Tibial artery (tissue), 4 donors: ENCODE measurements at regions not wholly inside any gene's neighbourhood (a gene's known extent, or its start where the extent isn't known, plus 50 kb on each side); places are given as distances from the start of the nearest gene placed in this dataset.

Source experiments
- DNase-seq, 2 donors: peaks; one replicate each; pipeline ENCODE4 v3.0.0-alpha.2; 2019
- H3K27ac ChIP-seq, 2 donors: fragments of 200-600 bp; sonication (generic) in 1 of 2; 1 replicate in 1 of 2; 2 replicates in 1 of 2; pipeline ENCODE4 v1.5.1; 2018 to 2019; ENCODE audit warnings: mild to moderate bottlenecking in 1 of 2
- H3K27me3 ChIP-seq, 2 donors: fragments of 200-600 bp; sonication (generic) in 1 of 2; one replicate each; pipeline versions ENCODE4 v1.5.1 to v1.6.0; 2016 to 2019
- H3K36me3 ChIP-seq, 3 donors: fragments of 200-600 bp; sonication (generic) in 2 of 3; one replicate each; pipeline ENCODE4 v1.5.1; 2016 to 2019; ENCODE audit warnings: mild to moderate bottlenecking in 2 of 3
- H3K4me1 ChIP-seq, 4 donors: fragments of 200-600 bp; sonication (generic) in 2 of 4; 1 replicate in 3 of 4; 2 replicates in 1 of 4; pipeline ENCODE4 v1.5.1; 2016 to 2019
- H3K4me3 ChIP-seq, 2 donors: fragments of 200-600 bp; sonication (generic) in 1 of 2; 1 replicate in 1 of 2; 2 replicates in 1 of 2; pipeline ENCODE4 v1.5.1; 2018 to 2019; ENCODE audit warnings: mild to moderate bottlenecking in 2 of 2
- H3K9me3 ChIP-seq, 3 donors: fragments of 200-600 bp; sonication (generic) in 1 of 3; one replicate each; pipeline ENCODE4 v1.5.1; 2016 to 2019
- CTCF ChIP-seq, 2 experiments: fragments of 200-600 bp in 1 of 2; fragments of 450-650 bp in 1 of 2; IDR thresholded peaks; one replicate each; pipeline ENCODE4 v1.5.1; 2017 to 2019; ENCODE audit warnings: antibody characterized with exemption in 2 of 2, mild to moderate bottlenecking in 1 of 2, moderate library complexity in 1 of 2
- intact Hi-C: fragments of 100-400 bp; cut with DNase I; formaldehyde crosslinking; loops from one replicate; pipeline ENCODE4 v1.15.0; 2023; ENCODE audit warnings: low total_unique reads

DNA sequence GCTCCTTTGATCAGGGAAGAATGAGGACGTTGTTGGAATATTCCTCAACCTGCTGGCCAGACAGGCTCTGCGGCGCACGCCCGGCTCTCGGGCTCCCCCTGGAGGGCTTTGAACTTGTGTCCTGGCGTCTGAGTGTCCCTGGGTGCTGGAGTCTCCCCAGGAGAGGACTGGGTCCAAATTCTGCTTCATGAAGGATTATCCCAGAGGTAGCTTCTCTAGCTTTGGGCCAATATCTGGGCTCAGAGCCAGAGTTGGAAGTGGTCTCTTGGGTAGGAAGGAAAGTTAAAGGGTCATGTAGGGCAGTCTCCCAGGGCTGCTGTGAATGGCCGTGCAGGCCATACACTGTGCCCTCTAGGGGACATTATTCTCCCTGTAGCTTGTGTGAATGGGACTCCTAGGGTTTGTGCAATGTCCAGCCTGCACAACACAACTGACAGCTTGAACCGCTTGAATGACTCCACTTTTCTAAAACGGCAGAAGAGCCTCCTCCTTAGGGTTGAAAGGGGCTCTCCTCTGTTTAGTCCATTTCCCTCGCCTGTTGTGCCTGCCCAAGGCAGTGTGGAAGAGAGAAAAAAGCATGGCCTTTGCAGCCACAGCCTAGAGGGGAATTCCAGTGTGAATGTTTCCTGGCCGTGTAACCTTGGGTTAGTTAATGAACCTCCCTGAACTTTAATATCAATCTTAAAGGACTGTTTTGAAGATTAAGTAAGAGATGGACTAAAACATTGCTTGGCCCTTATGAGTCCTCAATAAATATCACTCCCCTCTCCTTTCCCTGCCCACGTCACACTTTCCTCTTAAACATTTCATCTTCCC, 111.2 kb upstream of the THY1 start:
- peak; percentile 45 to 73 for DNase-seq
- Histone ChIP-seq H3K27ac (no peak overlapping the region), H3K4me1 (no peaks in the 10 kb centered on the region), H3K4me3 (no peak overlapping the region), H3K9me3 (no peaks in the 10 kb centered on the region), H3K36me3 (no peaks in the 10 kb centered on the region), H3K27me3 (peaks cover 0 to 28% of the 10 kb centered on the region in 2 donors)
- peak; percentile 53 to 66 for TF ChIP-seq CTCF (IDR thresholded peaks at IDR 0.05)
- intact Hi-C loops: no loop called here

GRCh38 chr11:119533462-119533861, 110.5 kb upstream of the THY1 start:
- TF ChIP-seq CTCF (IDR thresholded peaks at IDR 0.05): no peak
- intact Hi-C loops: no loop called here
- Histone ChIP-seq H3K9me3 (no peaks in the 10 kb centered on the region), H3K27ac (no peak overlapping the region), H3K4me1 (no peaks in the 10 kb centered on the region), H3K27me3 (peaks cover 0 to 32% of the 10 kb centered on the region in 2 donors), H3K36me3 (no peaks in the 10 kb centered on the region), H3K4me3 (no peak overlapping the region)
- peak in 1 of 2 donors; percentile 53 for DNase-seq

DNA sequence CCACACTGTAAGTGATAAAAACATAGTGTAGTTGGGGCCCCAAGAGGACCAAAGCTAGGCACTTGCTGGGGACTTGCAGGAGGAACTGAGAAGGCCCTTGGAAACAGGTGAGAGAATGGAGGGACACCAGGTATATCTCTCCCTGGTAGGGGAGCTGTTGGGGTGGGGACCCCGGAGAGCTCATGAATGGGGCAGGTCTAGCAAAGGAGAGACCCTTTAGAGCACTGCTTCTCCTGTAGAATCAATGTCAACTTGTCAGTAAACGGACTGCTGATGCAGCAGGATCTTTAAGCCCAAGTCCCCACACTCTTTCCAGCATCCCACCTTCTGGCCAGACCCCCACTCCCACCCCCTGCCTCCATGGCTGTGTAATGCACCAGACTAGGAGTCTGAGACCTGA, 109.6 kb upstream of the THY1 start:
- peak in 1 of 2 donors; percentile 16 for DNase-seq
- Histone ChIP-seq H3K4me3 (no peak overlapping the region), H3K36me3 (no peaks in the 10 kb centered on the region), H3K27ac (no peak overlapping the region), H3K27me3 (peaks cover 0 to 34% of the 10 kb centered on the region in 2 donors), H3K4me1 (no peaks in the 10 kb centered on the region), H3K9me3 (no peaks in the 10 kb centered on the region)
- TF ChIP-seq CTCF (IDR thresholded peaks at IDR 0.05): no peak
- intact Hi-C loops: no loop called here

GRCh38 chr11:119531623-119532022, 108.7 kb upstream of the THY1 start:
- TF ChIP-seq CTCF (IDR thresholded peaks at IDR 0.05): no peak
- intact Hi-C loops: no loop called here

GRCh38 chr11:119531056-119531455, 108.1 kb upstream of the THY1 start:
- intact Hi-C loops: no loop called here
- DNase-seq: peak in 1 of 2 donors; percentile 39

More at GRCh38 chr11:119531623-119532022, 108.7 kb upstream of the THY1 start:
- H3K4me1 ChIP-seq: no peaks in the 10 kb centered on the region
- no peak overlapping the region for H3K4me3 ChIP-seq
- peak in 1 of 2 donors; percentile 39 for DNase-seq
- H3K36me3 ChIP-seq: no peaks in the 10 kb centered on the region
- H3K27ac ChIP-seq: no peak overlapping the region
- H3K9me3 ChIP-seq: no peaks in the 10 kb centered on the region
- H3K27me3 ChIP-seq: peaks cover 0 to 26% of the 10 kb centered on the region in 2 donors

More at GRCh38 chr11:119531056-119531455, 108.1 kb upstream of the THY1 start:
- Histone ChIP-seq H3K9me3 (no peaks in the 10 kb centered on the region), H3K27ac (no peak overlapping the region), H3K27me3 (peaks cover 0 to 24% of the 10 kb centered on the region in 2 donors), H3K4me1 (no peaks in the 10 kb centered on the region), H3K4me3 (no peak overlapping the region), H3K36me3 (no peaks in the 10 kb centered on the region)
- no peak for TF ChIP-seq CTCF (IDR thresholded peaks at IDR 0.05)
